H1 (cell line): ENCODE measurements at regions not wholly inside any gene's neighbourhood (a gene's known extent, or its start where the extent isn't known, plus 50 kb on each side); places are given as distances from the start of the nearest gene placed in this dataset.

Source experiments
- CEBPB ChIP-seq: IDR thresholded peaks from 2 replicates; pipeline ENCODE4 v1.6.1; 2012; ENCODE audit warnings: low read depth, low read length
- GABPA ChIP-seq: IDR thresholded peaks from 2 replicates; pipeline ENCODE4 v1.6.1; 2011; ENCODE audit warnings: mild to moderate bottlenecking, low read length, moderate library complexity, borderline replicate concordance; ENCODE audit not compliant: insufficient read depth
- RXRA ChIP-seq: IDR thresholded peaks from 2 replicates; pipeline ENCODE4 v1.6.1; 2011; ENCODE audit warnings: low read depth, mild to moderate bottlenecking, low read length, moderate library complexity; ENCODE audit not compliant: insufficient read depth
- TAF1 ChIP-seq: IDR thresholded peaks from 2 replicates; pipeline ENCODE4 v1.6.1; 2011; ENCODE audit warnings: mild to moderate bottlenecking, low read depth, low read length

DNA sequence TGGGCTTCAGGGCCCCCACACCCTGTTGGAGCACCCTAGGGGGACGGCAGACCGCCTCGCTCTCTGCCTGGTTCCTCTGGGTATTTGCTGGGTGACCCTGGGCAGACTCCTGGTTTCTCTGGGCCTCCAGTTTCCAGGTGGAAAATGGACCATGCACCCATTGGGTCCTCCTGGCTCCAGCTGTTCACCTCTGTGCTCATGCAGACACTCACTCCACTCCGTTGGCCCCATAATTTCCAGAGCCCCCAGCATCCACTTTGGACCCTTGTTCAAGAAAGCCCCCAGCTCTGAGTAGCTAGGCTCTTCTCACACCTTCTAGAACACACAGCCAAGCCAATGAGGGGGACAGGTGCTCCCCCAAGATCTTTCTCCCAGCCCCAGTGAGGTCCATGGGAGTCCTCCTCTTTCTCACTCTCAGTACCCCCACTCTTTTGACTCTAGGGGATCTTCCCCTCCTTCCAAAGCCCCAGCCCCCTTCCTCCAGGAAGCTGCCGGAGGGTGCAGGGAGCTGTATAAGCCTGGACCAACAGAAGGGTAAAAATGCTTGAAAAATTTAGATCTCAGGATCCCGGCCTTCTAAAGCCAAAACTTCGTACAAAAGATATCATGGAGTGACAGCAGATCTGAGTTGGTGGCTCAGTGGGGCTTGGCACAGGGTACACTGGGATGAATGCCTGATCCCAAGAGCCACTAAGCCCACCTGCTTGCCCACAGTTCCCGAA, 174.8 kb upstream of the RTL1 start:
- TF ChIP-seq CEBPB (no peak), GABPA (no peak), RXRA (no peak), TAF1 (no peak)
